GM19395 (cell line): ENCODE measurements at regions not wholly inside any gene's neighbourhood (a gene's known extent, or its start where the extent isn't known, plus 50 kb on each side); places are given as distances from the start of the nearest gene placed in this dataset.
A peak's percentile ranks its signal among the peaks of the same experiment; 100 is the strongest.
"Not testable (repeated sequence)": the region's sequence is repeated elsewhere in the genome, so short reads cannot be mapped to it uniquely, and the experiment has no call there.

Experiments
- ATAC-seq: cut with Tn5 transposase; IDR thresholded peaks from one replicate; pipeline ENCODE4 v1.9.1; 2021; ENCODE audit warnings: mild to moderate bottlenecking, moderate library complexity; ENCODE audit not compliant: unreplicated experiment

- ATAC-seq, result not testable (repeated sequence)
Observed at GRCh38 chr10:48102410-48103146, 103.0 kb upstream of the FAM25C start.

- not testable (repeated sequence) for ATAC-seq
Observed at GRCh38 chr10:48098854-48099253, 99.3 kb upstream of the FAM25C start.

GRCh38 chr10:48090706-48091105 is 91.1 kb upstream of the FAM25C start:
- ATAC-seq, result not testable (repeated sequence)

GRCh38 chr10:48088087-48088486 is 88.5 kb upstream of the FAM25C start:
- ATAC-seq, result not testable (repeated sequence)

- not testable (repeated sequence) for ATAC-seq
Observed at GRCh38 chr10:48084446-48084845, 84.9 kb upstream of the FAM25C start.

GRCh38 chr10:48071228-48071627 is 71.6 kb upstream of the FAM25C start:
- ATAC-seq, result not testable (repeated sequence)

GRCh38 chr10:48063944-48064625 is 64.5 kb upstream of the FAM25C start:
- peak; percentile 71 for ATAC-seq

GRCh38 chr10:48055395-48055794 is 55.8 kb upstream of the FAM25C start:
- ATAC-seq, result not testable (repeated sequence)
